Endothelial cell of hepatic sinusoid (primary cell): ENCODE measurements at regions not wholly inside any gene's neighbourhood (a gene's known extent, or its start where the extent isn't known, plus 50 kb on each side); places are given as distances from the start of the nearest gene placed in this dataset.

Experiments
- in situ Hi-C: cut with HindIII; loops from 2 replicates; pipeline ENCODE4 v1.10.0; 2017; ENCODE audit warnings: low sequenced_read_pairs

DNA sequence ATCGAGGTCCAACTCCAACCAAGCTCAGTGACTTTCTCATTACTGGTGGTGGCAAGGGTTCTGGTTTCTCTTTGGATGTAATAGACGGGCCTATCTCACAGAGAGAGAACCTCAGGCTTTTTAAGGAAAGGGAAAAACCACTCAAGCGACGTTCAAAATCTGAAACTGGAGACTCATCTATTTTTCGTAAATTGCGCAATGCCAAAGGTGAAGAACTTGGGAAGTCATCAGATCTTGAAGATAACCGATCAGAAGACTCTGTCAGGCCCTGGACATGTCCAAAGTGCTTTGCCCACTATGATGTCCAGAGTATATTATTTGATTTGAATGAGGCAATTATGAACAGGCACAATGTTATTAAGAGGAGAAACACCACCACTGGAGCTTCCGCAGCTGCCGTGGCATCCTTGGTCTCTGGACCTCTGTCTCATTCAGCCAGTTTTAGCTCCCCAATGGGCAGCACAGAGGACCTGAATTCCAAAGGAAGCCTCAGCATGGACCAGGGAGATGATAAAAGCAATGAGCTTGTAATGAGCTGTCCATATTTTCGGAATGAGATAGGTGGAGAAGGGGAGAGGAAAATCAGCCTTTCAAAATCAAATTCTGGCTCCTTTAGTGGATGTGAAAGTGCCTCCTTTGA lies 343.5 kb upstream of the RGS6 start:
- in situ Hi-C loops, result no loop called here

DNA sequence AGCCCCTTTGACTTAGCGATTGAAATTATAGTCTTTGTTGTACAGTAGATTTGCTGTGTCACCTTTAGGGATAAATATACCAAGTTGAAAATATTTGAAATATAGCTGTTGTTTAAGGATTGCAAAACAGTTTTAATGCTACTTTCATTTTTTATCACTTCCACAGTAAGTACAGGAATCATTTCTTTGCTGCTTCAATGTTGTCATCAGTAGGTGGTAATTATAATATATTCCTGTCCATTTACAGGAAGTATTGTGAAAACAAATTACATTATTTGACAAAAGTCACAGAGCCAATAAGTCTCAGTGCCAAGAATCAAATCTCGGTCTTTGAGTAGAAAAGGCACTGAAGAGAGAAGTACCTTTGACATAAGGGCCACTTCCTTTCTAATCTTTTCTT lies 342.6 kb upstream of the RGS6 start:
- in situ Hi-C loops, result no loop called here

DNA sequence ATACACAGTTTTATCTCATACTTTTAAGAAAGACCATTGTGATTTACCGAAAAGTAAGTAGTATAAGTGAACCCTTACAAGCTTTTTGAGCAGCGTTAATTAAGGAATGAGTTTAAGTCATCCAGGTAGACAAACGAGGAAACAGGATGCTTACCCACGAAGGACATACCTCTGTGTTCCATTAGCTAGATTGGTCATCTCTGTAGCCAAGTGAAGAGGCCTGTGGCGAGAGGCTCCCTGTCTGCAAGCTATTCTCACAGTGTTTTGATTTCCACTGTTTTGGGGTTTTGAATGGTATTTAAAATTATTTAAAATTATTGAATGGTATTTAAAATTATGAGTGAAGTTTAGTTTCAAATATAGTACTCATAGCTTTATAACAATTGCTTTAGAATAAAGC lies 342.1 kb upstream of the RGS6 start:
- in situ Hi-C loops, result no loop called here

DNA sequence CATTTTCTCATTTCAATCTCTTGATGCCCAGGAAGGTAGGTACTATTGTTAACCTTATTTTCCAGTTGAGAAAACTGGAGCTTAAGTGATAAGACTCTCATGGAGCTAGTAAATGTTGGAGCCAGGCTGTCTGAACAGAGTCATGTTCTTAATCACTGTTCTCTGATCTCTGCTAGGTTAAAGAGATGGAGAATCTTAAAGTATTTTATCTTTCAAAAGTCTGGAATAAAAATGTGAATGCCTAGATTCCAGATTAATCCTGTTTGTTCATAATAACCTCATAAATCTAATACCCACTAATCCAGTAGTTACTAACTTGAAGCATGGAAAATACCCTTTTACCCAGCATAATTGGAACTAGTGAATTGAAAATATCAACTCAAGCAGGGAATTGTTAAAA lies 341.0 kb upstream of the RGS6 start:
- in situ Hi-C loops, result no loop called here

DNA sequence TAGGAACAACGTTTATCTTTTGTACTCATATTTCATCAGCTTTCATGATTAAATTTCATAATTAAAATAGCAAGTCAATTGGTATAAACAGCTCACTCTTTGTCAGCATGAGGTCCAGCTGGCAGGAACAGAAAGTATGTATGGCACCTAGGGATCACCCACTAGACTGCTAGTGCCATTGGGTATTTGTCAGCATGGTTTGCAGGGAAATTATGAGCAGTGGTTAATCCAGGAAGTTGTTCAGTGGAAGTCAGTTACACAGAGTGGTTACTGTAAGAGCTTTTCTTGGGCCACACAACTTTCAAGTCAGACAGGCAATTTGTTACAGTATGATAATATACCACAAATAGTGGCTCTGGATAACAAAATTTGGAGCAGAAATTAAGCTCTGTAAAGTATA lies 340.3 kb upstream of the RGS6 start:
- in situ Hi-C loops, result no loop called here

DNA sequence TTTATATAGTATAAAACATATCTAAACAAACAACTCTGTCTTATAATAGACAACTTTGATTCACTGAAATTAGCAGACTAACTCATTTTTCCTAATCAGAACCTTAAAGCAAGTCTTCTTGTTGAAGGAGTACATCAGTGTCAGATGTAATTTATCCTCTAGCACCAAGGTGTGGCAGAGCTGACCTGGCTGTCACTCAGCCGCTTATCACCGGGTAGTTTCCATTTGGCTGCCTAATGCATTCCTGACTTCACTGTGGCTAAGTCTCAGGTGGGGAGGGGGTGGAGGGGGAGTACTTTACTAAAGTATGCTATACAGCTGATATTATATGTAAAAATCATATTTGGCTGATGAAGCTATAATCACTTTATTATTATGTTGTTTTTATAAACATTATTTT lies 339.9 kb upstream of the RGS6 start:
- in situ Hi-C loops, result no loop called here

DNA sequence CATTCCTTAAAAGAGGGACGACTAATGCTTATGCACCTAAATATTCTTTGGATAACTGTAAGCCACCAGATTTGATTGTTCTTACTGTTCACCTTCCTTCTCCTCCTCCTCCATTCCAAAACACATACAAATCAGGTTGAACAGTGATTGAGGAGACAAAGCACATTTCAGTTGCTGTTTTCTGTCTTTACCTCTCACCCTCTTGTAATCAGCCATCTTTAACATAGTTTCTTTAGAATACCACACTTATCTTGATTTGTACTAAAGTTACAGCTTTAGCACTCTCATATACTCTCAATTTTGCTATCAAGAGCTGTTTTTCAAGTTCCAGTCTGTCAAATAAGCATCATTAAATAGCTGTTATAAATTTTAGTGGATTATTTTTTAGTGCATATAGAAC lies 338.3 kb upstream of the RGS6 start:
- in situ Hi-C loops, result no loop called here

DNA sequence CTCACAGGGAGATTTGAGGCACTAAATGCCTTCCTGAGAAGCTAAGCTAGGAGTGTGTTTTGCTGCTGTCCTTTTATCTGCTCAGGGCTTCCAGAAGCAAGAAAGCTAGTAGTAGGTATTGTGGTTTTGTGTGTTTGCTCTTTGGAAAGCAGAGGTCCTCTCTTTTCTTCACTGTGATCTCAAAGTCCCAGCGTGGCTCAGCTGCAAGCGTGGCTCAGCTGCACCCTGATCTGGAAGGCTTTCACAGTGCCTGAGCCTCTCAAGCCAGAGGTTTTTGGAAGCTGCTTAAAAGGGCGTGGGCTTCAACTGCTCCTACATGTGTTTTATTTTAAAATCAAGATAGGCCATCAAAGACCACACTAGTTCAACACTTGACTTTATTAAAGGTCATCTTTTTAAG lies 337.4 kb upstream of the RGS6 start:
- in situ Hi-C loops, result no loop called here

DNA sequence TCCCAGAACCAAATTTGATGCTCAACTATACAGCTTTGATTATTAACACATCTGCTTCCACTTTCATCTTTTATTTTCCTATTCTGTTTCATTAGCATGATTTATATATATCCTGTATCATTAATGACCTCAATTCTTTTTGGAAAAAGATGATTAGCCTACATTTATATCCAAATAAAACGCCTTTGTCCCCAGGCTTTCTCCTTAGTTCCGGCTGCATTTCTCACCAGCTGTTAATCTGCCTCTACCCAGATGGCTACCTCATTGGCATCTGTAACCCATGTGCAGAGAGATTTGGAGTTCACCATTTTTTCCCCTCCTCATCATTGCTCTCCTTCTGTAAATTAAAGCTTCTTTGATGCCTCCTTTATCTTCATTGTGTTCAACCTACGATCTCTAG lies 336.8 kb upstream of the RGS6 start:
- in situ Hi-C loops, result no loop called here

DNA sequence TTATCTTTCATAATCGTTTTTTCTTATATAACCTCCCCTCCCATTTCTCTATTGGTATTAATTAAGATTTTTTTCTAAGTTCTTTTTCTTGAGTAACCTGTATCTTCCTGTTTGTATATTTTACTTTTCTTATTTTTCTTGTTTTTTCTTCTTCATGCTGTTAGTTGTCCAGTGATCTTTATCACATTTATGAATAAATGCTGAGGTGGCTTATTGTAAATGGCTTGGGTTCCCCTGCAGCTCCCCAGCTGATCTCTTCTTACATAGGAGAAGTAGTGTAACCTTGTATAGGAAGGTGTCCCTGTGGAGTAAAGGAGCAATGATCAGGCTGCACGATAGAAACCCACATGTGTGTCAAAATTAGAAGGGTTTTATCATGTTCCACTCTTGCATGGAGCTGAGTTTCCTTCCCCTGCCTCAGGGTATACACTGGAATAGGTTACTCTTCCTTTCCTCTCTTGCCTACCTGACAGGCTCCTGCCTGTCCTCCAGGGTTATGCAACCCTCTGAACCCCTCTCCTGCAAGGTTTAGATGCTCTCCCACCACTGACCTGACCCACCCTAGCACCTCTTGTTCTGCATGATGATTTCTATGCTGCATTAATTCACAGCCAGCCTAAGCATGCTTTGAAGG lies 334.8 kb upstream of the RGS6 start:
- in situ Hi-C loops, result no loop called here

DNA sequence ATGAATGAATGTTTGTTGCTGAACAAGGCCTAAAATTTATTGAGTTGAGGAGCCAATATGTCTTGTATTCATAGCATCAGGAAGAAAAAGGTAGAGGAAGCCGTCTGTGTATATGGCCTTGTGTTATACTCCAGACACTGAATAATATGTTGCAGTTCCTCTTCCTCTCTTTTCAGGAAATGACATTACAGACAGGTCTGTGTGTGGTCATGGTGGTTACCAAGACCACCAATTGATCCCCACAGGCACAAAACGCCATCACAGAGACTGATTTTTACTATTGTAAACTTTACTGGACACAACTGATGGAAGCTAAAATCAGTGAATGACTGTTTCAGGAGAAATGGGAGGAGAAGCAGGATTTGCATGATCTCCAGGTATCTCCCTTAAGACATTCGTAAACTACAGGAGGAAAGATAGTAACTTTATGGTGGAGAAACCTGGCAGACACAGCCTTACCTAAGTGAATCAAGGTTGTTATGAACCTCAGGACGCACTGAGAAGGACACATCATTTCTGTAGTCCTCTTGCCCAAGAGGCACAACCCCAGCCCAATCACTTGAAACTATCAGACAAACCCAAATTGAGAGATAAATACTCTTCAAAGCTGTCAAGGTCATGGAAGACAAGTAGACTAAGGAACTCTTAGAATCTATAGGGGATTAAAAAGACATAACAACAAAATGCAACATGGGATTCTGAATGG lies 334.1 kb upstream of the RGS6 start:
- in situ Hi-C loops, result no loop called here

DNA sequence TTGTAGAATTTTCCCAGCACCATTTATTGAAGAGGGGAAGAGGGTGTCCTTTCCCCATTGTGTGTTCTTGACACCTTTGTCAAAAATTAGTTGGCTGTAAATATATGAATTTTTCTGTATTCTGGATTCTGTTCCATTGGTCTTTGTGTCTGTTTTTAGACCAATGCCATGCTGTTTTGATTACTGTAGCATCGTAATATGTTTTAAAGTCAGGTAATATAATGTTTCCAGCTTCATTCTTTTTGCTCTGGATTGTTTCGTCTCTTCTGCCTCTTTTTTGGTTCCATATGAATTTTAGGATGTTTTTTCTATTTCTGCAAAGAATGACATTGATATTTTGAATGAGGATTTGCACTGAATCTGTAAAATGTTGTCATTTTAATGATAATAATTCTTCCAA lies 331.9 kb upstream of the RGS6 start:
- in situ Hi-C loops, result no loop called here

DNA sequence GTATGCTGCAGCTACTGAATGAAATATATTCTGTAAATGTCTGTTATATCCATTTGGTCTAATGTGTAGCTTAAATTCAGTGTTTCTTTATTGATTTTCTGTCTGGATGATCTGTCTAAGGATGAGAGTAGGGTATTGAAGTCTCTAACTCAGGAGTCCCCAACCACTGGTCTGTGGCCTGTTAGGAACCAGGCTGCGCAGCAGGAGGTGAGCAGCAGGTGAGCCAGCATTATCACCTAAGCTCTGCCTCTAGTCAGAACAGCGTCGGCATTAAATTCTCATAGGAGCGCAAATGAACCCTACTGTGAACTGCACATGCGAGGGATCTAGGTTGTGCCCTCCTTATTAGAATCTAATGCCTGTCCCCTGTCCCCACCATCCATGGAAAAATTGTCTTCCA lies 329.7 kb upstream of the RGS6 start:
- in situ Hi-C loops, result no loop called here

DNA sequence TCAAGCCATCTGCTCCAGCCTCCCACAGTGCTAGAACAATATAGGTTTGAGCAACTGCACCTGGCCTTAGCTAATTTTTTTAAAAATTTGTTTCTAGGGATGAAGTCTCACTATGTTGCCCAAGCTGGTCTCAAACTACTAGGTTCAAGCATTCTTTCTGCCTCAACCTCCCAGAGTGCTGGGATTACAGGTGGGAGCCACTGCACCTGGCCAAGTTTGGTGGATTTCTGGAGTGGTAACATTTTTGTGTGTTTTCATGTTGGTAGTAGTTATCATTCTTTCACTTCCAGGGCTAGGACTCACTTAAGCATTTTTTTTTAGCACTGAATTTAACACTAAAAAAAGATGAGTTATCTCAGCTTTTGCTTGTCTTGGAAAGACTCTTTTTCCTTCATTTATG lies 328.0 kb upstream of the RGS6 start:
- in situ Hi-C loops, result no loop called here

DNA sequence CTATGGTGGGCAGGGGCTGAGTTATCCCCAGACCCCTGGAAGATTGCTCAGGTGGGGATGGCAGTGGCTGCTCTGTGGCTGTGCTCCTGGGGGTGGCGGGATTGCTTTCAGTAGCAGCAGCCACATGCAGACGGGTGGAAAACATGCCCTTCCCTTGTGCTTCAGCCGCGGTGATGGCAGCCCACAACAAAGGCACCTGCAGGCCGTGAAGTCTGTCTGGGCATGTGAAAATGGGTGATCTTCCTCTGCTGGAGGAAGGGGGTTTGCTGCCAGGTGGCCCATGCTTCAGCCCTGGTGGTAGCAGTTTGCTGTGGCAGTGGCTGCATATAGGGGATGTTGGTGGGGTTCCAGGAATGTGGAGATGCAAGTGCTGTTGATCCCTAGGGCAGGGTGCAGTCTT lies 326.2 kb upstream of the RGS6 start:
- in situ Hi-C loops, result no loop called here

DNA sequence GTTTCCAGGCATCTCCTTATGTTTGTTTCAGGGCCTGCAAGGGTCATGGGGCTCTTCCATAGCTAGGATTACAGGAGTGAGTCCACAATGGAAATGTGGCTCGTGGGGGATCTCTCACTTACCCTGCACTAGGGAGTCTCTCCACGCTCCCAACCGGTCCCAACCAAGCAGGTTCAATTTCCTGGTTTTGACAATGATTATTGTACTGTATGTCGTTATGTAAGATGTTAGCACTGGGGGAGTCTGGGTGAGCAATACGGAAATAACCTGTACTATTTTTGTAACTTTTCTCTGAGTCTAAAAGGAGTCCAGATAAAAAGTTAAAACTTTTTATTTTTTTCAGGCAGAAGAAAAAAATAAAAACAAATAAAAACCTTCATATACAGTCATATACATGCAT lies 325.7 kb upstream of the RGS6 start:
- in situ Hi-C loops, result no loop called here

DNA sequence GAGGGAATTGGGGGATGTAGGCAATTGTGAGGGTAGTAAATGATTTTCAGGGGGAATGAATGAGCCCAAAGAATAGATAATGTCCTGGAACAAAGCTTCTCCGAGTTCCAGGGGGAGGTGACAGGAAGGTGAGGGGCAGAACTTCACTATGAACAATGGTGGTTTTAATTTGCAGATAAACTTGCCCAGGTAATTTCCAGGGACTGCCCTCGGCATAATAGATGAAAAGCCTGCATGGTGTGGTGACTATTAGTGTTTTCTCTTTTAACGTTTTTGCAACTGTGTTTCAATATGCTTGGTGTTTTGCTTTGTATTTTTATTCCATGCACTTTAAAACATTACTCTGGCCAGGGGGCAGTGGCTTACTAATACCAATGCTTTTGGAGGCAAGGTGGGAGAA lies 325.2 kb upstream of the RGS6 start:
- in situ Hi-C loops, result no loop called here

DNA sequence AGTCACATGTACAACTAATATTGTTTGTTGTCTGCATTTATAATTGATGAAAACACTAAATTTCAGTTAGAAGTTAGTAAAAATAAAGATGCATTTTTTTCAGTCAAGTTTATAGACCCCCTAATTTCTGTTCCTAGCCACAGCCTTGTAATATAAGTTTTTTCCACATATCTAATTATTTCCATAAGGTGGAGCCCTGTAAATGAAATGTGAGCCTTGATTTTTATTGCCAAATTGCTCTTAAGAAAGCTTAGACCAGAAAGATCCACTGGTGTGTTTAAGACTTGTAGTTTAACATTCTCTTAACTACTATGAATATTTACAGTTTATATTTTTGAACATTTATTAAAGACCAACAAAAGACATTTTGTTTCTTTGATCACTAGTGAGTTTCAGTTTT lies 322.1 kb upstream of the RGS6 start:
- in situ Hi-C loops, result no loop called here

DNA sequence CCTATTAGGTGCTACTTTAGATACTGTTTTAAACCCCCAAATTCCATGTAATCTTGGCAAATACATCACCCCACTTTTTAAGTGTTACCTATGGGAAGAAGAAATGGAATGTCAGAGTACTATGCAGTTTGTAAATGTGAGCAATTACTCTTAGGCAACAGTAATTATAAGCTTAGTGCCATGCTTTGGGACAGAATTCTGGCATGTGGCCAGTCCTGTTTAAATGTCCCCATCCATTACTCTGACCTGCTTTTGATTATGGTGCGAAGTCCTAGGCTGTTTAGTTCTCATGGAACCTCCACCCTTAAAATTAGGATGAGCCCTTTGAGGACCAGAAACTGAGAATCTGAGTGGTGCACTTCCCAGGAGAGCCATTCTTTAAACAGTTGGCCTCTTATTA lies 321.4 kb upstream of the RGS6 start:
- in situ Hi-C loops, result no loop called here

DNA sequence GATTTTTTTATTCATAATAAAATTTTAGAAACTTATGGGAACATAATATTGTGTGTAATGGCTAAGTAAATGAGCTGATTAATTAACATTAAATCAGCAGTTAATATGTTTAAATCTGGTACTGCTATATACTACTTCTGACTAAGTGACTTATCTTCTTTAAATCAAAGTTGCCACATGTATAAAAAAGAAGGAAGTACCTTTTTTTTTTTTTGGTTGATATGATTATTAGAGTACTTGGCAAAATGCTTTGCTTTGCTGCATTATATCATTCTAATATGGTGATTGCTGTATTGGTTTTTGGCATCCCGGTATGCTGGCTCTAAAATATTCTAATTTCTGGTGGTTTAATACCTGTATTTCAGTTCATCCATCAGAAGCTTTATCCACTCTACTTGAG lies 319.1 kb upstream of the RGS6 start:
- in situ Hi-C loops, result no loop called here

DNA sequence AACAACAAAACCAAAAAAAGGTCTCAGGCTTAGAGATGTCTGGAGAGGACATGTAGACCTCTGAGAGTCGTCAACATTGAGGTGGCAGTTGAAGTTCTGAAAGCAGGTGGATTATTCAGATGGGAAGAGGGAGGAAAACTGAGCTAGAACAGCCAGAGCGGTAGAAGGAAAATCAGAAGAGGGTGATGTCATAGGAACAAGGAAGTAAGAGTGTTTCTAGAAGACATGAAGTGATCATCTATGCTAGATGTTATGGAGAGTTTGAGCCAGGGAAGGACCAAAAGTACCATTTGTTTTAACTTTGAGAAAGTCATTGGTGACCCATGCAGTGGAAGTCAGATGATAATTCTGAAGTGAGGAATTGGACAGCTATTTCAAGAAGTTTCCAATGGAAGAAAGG lies 316.2 kb upstream of the RGS6 start:
- in situ Hi-C loops, result no loop called here

DNA sequence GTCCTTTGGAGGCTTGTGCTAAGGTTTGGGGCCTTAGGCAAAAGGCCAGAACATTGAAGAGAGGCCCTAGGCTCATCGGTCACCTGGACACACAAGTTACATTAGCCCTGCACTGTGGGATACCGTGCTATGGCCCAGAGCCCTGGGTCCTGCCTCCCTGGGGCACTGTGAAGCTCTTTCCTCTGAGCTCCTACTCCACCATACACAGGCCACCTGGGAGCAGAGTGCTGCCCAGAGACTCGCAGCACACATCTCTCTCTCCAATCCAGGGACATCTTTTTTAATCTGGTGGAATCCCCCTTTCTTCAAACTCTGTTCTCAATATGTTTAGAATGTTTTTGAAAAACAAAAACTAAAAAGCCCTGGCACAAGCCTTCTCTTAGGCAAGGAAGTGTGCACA lies 314.2 kb upstream of the RGS6 start:
- in situ Hi-C loops, result no loop called here

DNA sequence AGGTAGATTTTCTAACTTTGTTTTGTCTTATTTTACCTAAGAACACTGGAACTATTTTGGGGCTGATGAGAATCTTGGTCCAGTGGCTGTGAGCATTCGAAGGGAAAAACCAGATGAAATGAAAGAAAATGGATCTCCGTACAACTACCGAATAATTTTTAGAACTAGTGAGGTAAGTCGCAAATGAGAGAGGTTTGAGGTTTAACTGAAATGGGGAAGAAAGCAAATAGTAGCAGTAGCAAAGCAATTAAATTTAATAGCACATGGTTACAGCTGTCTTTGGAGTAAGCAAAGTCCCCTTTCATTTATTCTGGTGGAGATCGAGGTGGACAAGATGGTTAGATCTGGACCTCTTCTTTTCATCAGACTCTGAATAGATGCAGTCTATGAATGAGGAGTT lies 313.5 kb upstream of the RGS6 start:
- in situ Hi-C loops, result no loop called here
